GM21723 (cell line): ENCODE measurements at regions not wholly inside any gene's neighbourhood (a gene's known extent, or its start where the extent isn't known, plus 50 kb on each side); places are given as distances from the start of the nearest gene placed in this dataset.
"Not testable (repeated sequence)": the region's sequence is repeated elsewhere in the genome, so short reads cannot be mapped to it uniquely, and the experiment has no call there.

Experiments used
- ATAC-seq: cut with Tn5 transposase; IDR thresholded peaks from one replicate; pipeline ENCODE4 v1.9.1; 2021; ENCODE audit warnings: mild to moderate bottlenecking, moderate library complexity; ENCODE audit not compliant: unreplicated experiment

DNA sequence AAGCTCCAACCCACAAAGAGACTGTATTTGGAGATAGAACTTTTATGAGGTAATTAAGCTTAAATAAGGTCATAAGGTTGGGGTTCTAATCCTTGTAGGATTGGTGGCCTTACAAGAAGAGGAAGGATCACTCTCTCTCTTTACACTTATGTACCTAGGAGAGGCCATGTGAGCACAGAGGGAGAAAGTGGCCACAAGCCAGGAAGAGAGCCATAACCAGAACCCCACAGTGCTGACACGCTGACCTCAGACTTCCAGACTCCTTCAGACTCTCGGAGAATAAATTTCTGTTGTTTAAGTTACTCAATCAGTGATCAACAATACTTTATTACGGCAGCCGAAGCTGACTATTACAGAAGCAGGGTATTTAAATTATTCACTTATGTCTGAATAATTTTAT is 430.5 kb upstream of the EPHA7 start:
- no peak for ATAC-seq

- ATAC-seq, result no peak
Observed at GRCh38 chr6:93848031-93848742, 428.8 kb upstream of the EPHA7 start.

DNA sequence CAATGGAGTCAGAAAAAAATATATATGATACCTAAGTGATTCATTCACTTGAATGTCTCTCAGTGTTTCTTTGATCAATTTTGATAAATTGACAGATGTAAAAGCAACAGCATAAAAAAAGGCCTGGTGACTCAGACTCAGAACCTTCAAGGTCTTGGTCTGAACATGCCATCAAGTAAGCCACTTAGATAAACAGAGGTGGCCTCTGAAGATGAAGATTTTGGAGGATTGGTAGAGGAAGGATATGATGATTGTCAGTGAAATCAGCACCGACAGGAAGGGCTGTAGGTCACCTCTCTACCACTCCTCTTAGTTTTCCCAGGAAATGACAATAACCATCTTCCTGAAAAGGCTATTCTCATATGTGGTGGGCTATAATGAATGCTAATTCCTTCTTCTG is 422.8 kb upstream of the EPHA7 start:
- no peak for ATAC-seq

DNA sequence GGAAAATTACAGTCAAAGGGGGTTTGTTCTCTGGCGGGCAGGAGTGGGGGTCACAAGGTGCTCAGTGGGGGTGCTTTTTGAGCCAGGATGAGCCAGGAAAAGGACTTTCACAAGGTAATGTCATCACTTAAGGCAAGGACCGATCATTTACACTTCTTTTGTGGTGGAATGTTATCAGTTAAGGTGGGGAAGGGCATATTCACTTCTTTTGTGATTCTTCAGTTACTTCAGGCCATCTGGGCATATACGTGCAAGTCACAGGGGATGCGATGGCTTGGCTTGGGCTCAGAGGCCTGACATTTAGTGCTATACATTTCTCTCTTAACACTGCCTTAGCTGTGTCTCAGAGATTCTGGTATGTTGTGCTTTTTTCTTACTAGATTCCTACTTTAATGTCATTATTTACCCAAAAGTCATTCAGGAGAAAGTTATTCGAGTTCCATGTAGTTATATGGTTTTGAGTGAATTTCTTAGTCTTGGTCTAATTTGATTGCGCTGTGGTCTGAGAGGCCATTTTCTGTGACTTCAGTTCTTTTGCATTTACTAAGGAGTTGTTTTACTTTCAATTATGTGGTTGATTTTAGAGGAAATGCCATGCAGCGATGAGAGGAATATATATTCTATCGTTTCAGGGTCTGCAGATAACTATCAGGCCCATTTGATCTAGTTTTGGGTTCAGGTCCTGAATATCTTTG is 416.2 kb upstream of the EPHA7 start:
- ATAC-seq, result not testable (repeated sequence)

GRCh38 chr6:93835026-93835425 is 415.7 kb upstream of the EPHA7 start:
- ATAC-seq, result not testable (repeated sequence)

DNA sequence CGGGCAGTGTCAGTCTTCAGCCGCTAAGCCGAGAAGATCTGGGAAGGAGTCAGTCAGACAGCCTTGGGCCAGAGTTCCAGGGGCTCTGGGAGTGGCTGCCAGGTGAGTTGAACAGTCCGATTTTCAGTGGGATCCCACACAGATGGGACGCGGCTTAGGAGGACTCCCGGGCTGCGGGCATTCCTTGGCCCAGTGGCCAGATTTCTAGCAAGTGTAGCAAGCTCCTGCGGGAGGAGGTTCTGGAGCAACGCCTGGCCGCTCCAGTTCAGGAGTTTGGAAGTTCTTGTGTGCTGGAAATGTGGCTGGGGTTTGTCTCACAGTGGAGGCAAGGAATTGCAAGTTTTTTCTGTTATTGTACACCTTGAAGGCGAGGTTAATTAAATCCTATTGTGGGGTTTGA is 414.0 kb upstream of the EPHA7 start:
- ATAC-seq, result not testable (repeated sequence)

DNA sequence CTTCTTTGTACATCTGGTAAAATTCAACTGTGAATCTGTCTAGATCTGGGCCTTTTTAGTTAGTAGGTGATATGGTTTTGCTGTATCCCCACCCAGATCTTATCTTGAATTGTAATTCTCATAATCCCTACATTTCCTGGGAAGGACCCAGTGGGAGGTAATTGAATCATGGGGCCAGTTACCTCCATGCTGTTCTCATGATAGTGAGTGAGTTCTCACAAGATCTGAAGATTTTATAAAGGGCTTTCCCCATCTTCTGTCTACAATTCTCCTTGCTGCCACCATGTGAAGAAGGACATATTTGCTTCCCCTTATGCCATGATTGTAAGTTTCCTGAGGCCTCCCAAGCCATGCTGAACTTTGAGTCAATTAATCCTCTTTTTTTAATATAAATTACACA is 410.4 kb upstream of the EPHA7 start:
- ATAC-seq, result not testable (repeated sequence)

- ATAC-seq, result no peak
Observed at GRCh38 chr6:93829009-93829408, 409.6 kb upstream of the EPHA7 start.

DNA sequence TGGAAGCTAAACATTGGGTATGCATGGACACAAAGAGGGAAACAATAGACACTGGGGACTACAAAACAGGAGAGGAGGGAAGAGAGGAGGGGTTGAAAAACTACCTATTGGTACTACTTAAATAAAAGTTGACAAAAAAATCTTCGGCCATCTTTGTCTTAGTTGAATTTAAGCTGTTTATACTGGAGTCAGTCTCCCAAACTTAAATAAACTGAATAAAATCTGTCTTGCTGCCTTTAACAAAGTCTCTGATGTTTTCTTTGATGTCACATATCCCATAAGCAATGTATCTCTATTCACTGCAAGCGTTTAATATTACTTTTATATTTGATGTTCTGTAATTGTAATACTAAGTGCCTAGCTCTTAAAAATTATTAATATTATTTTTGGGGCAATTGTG is 409.2 kb upstream of the EPHA7 start:
- ATAC-seq, result no peak

- ATAC-seq, result no peak
Observed at GRCh38 chr6:93827728-93828127, 408.4 kb upstream of the EPHA7 start.

- no peak for ATAC-seq
Observed at GRCh38 chr6:93825950-93826349, 406.6 kb upstream of the EPHA7 start.

DNA sequence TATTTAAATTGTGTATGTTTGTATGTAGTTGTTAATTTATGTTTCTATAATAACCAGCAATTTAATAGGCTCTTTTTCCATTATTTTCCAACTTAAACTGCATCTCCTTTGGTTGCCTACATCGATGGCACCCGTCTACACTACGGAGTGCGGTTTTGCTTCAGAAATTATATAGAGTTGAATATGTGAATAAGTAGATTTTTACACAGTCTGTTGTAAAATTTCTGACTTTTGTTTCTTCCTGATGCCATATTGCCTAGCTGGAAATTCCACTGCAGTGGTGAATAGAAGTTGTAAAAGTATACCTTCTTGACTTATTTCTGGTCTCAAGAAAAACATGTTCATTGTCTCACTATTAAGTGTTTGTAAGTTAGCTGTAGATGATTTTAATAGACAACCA is 404.1 kb upstream of the EPHA7 start:
- no peak for ATAC-seq

DNA sequence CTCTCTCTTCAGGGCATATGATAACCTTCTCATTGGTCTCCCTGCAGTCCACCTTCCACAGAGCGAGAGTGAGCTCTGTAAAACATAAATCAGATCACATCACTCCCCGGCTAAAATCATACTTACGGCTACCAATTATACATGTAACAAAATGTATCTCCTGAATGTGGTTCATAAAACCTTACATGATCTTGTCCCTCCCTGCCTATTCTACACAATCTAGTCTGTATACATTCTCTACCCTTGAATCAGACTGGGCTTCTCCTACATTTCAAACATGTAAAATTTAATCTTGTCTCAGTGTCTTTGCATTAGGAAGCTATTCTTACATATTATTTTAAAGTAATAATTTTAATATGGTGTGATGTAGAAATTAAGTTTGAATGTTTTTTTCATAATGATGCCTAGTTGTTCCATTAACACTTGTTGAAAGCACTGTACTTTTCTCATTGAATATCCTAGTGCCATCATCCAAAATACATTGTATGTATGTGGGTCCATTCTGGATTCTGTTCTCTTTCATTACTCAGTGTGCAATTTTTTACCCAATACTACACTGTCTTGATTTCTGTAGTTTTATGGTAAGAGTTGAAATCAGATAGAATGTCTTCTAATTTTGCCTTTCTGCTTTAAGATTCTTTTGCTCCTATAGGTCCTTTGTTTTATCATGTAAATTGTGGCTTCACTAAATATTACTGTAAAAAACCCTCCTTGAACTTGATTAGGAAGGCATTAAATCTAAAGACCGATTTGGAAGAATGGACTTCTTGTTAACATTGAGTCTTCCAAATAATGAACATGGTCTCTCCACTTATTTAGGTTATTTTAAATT is 403.3 kb upstream of the EPHA7 start:
- no peak for ATAC-seq

DNA sequence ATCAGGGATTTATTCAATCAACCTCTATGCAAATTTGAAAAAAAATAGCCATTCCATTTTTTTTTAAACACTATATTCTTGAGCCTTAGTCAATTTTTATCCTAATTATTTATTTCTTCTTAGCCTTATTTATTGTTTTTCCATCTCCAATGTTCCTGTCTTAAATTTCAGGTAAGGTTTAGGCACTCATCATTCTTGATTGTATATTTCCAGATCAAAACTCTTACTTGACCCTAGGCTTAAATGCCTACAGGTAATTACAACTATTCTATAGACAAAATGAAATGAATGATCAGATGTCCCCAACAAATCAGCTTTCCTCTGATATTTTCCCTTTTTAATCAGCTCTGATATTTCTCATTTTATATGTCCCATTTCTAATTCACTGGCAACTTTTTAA is 402.6 kb upstream of the EPHA7 start:
- no peak for ATAC-seq

- no peak for ATAC-seq
Observed at GRCh38 chr6:93820465-93821082, 401.2 kb upstream of the EPHA7 start.

- ATAC-seq, result no peak
Observed at GRCh38 chr6:93819189-93819588, 399.8 kb upstream of the EPHA7 start.

DNA sequence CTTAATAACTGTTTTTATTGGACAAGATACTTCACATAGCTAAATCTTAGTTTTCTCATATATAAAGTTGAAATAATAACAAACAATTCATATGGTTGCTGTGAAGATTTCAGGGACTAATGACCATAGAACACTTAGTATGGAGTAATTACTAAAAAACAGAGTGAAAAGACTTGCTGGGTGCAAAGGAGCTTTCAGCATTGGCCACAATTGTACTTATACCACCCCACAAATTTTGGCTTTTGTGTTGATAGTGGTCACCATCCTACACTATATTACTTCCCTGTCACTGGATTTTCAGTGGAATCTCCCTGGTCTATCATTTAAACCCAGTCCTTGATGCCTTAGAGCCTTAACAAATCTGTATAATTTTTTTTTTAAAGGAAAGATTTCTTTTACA is 398.6 kb upstream of the EPHA7 start:
- ATAC-seq, result no peak

DNA sequence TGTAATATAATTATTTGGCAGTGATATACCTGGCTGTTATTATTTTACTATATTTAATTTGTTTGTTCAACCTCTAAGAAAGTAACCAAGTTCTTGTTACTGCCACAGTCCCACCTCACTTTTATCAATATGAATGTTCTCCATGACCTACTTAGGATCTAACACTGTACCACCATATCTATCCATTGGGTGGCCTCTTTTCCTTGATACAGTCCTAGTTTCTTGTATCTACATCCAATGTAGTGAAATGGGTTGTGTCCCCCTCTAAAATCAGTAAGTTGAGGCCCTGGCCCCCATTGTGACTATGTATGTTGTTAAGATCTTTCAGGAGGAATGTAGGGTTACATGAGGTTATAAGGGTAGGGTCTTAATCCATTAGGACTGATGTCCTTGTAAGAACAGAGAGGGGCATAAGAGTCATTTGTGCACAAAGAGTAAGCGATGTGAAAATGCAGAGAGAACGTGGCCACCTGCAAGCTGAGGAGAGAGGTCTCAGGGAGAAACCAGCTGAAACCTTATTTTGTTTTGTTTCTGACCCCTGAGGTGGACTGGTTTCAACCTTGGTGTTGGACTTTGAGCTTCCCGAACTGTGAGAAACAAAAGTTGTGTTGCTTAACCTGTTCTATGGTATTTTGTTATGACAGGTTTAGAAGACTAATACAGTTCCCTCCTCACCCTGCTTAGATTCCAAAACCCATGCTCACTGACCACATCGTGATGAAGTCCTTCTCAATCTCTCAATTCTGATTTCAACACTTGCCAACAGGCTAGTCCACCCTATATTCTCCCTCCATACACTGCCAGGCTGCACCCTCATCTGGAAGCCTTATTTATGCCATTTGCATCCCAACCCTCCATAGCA is 387.3 kb upstream of the EPHA7 start:
- no peak for ATAC-seq

DNA sequence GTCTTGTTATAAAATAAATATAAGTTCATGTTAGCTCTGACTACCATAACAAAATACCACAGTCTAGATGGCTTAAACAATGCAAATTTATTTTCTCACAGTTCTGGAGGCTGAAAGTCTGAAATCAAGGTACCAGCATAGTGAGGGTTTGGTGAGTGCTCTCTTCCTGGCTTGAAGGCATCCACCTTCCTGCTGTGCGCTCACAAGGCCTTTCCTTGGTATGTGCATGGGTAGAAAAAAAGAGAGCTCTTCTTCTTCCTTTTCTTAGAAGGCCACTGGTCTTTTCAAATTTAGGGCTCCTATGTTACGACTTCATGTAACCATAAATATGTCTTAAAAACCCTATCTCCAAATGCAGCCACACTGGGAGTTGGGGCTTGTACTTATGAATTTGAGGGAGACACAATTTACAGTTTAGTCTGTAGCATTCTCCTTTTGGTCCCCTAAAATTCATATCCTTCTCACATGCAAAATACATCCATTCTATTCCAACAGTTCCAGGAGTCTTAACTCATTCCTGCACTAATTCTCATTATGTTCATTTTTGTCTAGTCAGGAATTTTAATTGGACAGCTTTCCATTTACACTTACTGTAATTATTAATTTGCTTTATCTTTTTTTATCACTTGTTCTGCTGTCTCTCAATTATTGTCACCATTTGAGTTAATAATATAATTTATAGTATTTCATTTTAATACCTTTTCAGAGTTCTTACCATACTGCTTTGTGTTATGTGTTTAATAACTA is 381.9 kb upstream of the EPHA7 start:
- ATAC-seq, result no peak

DNA sequence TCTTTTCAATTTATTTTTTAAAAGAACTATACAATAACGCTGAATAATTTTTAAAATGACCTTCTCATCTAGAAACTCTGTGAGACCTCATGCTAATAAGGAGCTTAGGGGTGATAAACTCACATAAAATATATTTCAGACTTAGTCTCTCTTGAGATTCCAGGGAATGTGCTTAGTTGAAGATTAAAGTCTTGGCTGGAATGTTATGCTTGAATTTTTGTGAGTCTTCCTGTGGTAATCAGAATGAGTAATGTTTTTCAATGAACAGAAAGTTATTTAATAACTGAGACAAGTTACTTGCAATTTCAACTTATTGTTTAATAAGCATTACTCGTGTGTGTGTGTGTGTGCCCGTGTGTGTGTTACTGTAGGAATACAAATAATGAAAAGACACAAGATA is 379.9 kb upstream of the EPHA7 start:
- no peak for ATAC-seq
